ENCODE measurements at regions not wholly inside any gene's neighbourhood (a gene's known extent, or its start where the extent isn't known, plus 50 kb on each side); places are given as distances from the start of the nearest gene placed in this dataset.

GRCh38 chr10:130568246-130568645, 432.1 kb downstream of the GLRX3 start:
- DNase-seq (no peak), ATAC-seq (no peak)
- H3K9me3 Mint-ChIP-seq (ENCODE audit: insufficient read depth): no peaks in the 10 kb centered on the region
- no peaks in the 10 kb centered on the region for H3K36me3 Mint-ChIP-seq (ENCODE audit: low read depth)
- ChIA-PET POLR2A (no interaction called here), CTCF (no interaction called here)
- H3K4me3 Mint-ChIP-seq: no peak overlapping the region
- no peaks in the 10 kb centered on the region for H3K4me1 Mint-ChIP-seq (ENCODE audit: low read depth)
- no peaks in the 10 kb centered on the region for H3K27me3 Mint-ChIP-seq (ENCODE audit: low read depth)
- no peak overlapping the region for H3K27ac Mint-ChIP-seq

DNA sequence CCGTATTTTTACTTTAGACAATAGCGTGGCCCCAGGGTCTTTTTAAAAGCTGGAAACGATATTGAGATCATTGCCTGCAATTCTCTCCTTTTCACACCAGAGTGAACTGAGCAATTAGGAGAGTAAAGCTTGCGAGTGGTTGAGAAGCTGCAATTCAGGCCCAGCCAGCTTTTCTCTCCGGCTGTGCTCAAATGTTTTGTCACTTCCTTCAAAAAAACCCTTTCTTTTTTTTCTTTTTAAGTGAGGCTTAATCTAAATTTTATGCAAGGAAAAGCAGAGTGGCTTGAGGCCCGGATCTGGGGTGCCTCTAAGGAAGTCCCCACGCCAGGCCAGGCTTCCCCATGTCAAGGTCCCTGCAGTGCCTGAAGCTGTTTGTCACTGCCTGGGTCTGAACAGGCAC, 433.9 kb downstream of the GLRX3 start:
- POLR2A ChIA-PET: no interaction called here
- H3K9me3 Mint-ChIP-seq (ENCODE audit: insufficient read depth): no peaks in the 10 kb centered on the region
- no peak overlapping the region for H3K27ac Mint-ChIP-seq
- no peaks in the 10 kb centered on the region for H3K27me3 Mint-ChIP-seq (ENCODE audit: low read depth)
- H3K4me3 Mint-ChIP-seq: no peak overlapping the region
- no peaks in the 10 kb centered on the region for H3K4me1 Mint-ChIP-seq (ENCODE audit: low read depth)
- no peaks in the 10 kb centered on the region for H3K36me3 Mint-ChIP-seq (ENCODE audit: low read depth)
- CTCF ChIA-PET: no interaction called here
- ATAC-seq: no peak
- no peak for DNase-seq

DNA sequence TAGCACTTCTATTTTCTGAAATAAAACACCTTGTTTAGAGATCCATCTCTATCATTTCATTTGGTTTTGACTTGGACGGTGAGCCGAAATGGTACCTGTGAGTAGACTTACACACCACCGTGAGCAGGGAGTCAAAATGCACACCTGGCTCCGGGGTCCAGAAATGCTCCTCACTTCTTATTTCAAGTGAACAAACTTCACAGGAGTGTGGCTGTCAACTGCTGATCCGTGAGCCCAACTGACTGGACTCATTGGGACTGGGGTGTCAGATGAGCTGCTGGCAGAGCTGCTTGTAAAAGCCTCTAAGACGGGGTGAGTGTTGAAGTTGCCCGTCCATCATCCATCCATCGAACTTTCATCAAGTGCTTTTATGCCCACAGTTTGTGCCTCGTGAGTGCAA, 435.5 kb downstream of the GLRX3 start:
- no peak for DNase-seq
- H3K36me3 Mint-ChIP-seq (ENCODE audit: low read depth): no peaks in the 10 kb centered on the region

GRCh38 chr10:130573446-130573845, 437.3 kb downstream of the GLRX3 start:
- Mint-ChIP-seq H3K4me3 (no peak overlapping the region), H3K9me3 (ENCODE audit: insufficient read depth) (no peaks in the 10 kb centered on the region), H3K27me3 (ENCODE audit: low read depth) (no peaks in the 10 kb centered on the region), H3K27ac (no peak overlapping the region), H3K4me1 (ENCODE audit: low read depth) (no peaks in the 10 kb centered on the region), H3K36me3 (ENCODE audit: low read depth) (no peaks in the 10 kb centered on the region)
- no peak for ATAC-seq
- POLR2A ChIA-PET: no interaction called here
- no peak for DNase-seq
- CTCF ChIA-PET: no interaction called here

More for the DNA sequence above, 435.5 kb downstream of the GLRX3 start:
- ChIA-PET CTCF (no interaction called here), POLR2A (no interaction called here)
- Mint-ChIP-seq H3K9me3 (ENCODE audit: insufficient read depth) (no peaks in the 10 kb centered on the region), H3K4me3 (no peak overlapping the region), H3K27me3 (ENCODE audit: low read depth) (no peaks in the 10 kb centered on the region), H3K27ac (no peak overlapping the region), H3K4me1 (ENCODE audit: low read depth) (no peaks in the 10 kb centered on the region)
- no peak for ATAC-seq

DNA sequence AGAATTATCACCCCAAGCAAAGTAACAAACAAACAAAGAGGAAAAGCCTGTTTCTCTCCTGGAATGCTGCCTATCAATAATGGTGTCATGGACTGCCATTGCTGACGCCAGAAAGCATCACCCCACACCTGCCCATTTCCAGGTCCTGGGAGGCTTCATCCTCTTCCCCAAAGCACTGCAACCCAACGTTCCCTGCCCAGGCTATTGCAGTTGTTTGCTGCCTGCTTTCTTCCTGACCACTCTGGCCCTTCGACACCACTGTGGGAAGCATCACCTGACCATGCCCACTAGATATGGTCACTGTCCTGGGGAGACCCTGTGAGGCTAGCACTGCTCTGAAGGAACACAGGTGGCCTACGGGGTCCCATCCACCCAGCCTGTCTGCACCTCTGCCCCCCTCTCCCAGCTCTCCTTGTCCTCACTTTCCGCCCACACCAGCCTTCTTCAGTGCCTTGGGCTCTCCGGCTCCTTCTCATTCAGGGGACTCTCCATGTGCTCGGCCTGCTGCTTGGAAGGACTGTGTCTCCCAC, 439.6 kb downstream of the GLRX3 start:
- Mint-ChIP-seq H3K27me3 (ENCODE audit: low read depth) (no peaks in the 10 kb centered on the region), H3K4me1 (ENCODE audit: low read depth) (no peaks in the 10 kb centered on the region), H3K36me3 (ENCODE audit: low read depth) (no peaks in the 10 kb centered on the region), H3K27ac (no peak overlapping the region), H3K4me3 (no peak overlapping the region), H3K9me3 (ENCODE audit: insufficient read depth) (no peaks in the 10 kb centered on the region)
- DNase-seq: no peak
- ChIA-PET POLR2A (no interaction called here), CTCF (no interaction called here)
- no peak for ATAC-seq

- ATAC-seq (no peak), DNase-seq (no peak)
- Mint-ChIP-seq H3K4me1 (ENCODE audit: low read depth) (no peaks in the 10 kb centered on the region), H3K27me3 (ENCODE audit: low read depth) (no peaks in the 10 kb centered on the region), H3K36me3 (ENCODE audit: low read depth) (no peaks in the 10 kb centered on the region), H3K27ac (no peak overlapping the region), H3K9me3 (ENCODE audit: insufficient read depth) (no peaks in the 10 kb centered on the region), H3K4me3 (no peak overlapping the region)
- POLR2A ChIA-PET: no interaction called here
- CTCF ChIA-PET: no interaction called here
Observed at GRCh38 chr10:130576427-130576826, 440.2 kb downstream of the GLRX3 start.

- no peak overlapping the region for H3K27ac Mint-ChIP-seq
- H3K27me3 Mint-ChIP-seq (ENCODE audit: low read depth): no peaks in the 10 kb centered on the region
- ATAC-seq (no peak), DNase-seq (no peak)
- H3K4me3 Mint-ChIP-seq: no peak overlapping the region
- ChIA-PET CTCF (no interaction called here), POLR2A (no interaction called here)
- H3K36me3 Mint-ChIP-seq (ENCODE audit: low read depth): no peaks in the 10 kb centered on the region
- H3K9me3 Mint-ChIP-seq (ENCODE audit: insufficient read depth): no peaks in the 10 kb centered on the region
- no peaks in the 10 kb centered on the region for H3K4me1 Mint-ChIP-seq (ENCODE audit: low read depth)
Observed at GRCh38 chr10:130577039-130577438, 440.8 kb downstream of the GLRX3 start.

GRCh38 chr10:130578532-130579289, 442.5 kb downstream of the GLRX3 start:
- CTCF ChIA-PET: no interaction called here
- DNase-seq (no peak), ATAC-seq (no peak)
- H3K36me3 Mint-ChIP-seq (ENCODE audit: low read depth): no peaks in the 10 kb centered on the region
- no peaks in the 10 kb centered on the region for H3K27me3 Mint-ChIP-seq (ENCODE audit: low read depth)
- no peak overlapping the region for H3K4me3 Mint-ChIP-seq
- POLR2A ChIA-PET: no interaction called here
- H3K4me1 Mint-ChIP-seq (ENCODE audit: low read depth): no peaks in the 10 kb centered on the region
- no peak overlapping the region for H3K27ac Mint-ChIP-seq
- no peaks in the 10 kb centered on the region for H3K9me3 Mint-ChIP-seq (ENCODE audit: insufficient read depth)

DNA sequence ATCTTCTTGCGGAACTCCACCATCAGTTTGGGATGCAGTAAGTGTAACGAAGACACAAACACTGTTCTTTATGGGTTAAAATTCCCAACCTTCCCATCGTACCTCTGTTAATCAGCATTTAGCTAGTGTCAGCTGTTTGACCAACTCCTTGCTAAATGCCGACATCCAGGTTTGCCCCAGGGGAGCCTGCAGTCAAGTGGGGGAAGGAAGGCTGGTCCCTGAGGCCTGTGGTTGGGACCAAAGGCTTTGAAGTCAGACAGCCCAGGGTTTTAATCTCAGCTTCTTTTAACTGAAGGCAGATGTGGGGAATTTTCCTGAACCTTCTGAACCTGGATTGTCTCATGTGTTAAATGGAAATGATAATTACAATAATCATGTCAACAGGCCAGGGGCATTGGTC, 443.7 kb downstream of the GLRX3 start:
- no peaks in the 10 kb centered on the region for H3K4me1 Mint-ChIP-seq (ENCODE audit: low read depth)
- no peaks in the 10 kb centered on the region for H3K9me3 Mint-ChIP-seq (ENCODE audit: insufficient read depth)
- ATAC-seq (no peak), DNase-seq (no peak)
- ChIA-PET POLR2A (no interaction called here), CTCF (no interaction called here)
- H3K27me3 Mint-ChIP-seq (ENCODE audit: low read depth): no peaks in the 10 kb centered on the region
- no peaks in the 10 kb centered on the region for H3K36me3 Mint-ChIP-seq (ENCODE audit: low read depth)
- no peak overlapping the region for H3K27ac Mint-ChIP-seq
- H3K4me3 Mint-ChIP-seq: no peak overlapping the region

DNA sequence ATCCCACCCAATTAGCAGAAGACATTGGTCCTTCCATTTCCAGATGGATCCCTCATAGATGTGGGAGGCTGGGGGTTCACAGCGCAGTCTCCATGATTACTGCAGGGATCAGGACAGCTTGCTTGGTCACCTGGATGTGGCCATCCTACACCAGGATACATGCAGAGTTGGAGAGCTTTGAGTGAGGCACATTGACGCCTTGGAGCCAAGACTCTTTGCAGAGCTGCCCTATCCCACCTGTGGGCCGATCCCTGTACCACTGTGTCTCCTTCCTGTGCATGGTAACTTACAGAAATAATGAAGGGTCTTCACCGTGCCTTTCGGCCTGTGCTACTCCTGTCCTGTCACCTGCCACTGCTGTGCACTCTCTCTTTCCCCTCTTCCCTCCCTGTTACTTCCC, 444.8 kb downstream of the GLRX3 start:
- H3K27ac Mint-ChIP-seq: no peak overlapping the region
- H3K4me3 Mint-ChIP-seq: no peak overlapping the region
- ChIA-PET CTCF (no interaction called here), POLR2A (no interaction called here)
- no peak for ATAC-seq
- DNase-seq: no peak
- no peaks in the 10 kb centered on the region for H3K9me3 Mint-ChIP-seq (ENCODE audit: insufficient read depth)
- H3K27me3 Mint-ChIP-seq (ENCODE audit: low read depth): no peaks in the 10 kb centered on the region
- no peaks in the 10 kb centered on the region for H3K4me1 Mint-ChIP-seq (ENCODE audit: low read depth)
- no peaks in the 10 kb centered on the region for H3K36me3 Mint-ChIP-seq (ENCODE audit: low read depth)

DNA sequence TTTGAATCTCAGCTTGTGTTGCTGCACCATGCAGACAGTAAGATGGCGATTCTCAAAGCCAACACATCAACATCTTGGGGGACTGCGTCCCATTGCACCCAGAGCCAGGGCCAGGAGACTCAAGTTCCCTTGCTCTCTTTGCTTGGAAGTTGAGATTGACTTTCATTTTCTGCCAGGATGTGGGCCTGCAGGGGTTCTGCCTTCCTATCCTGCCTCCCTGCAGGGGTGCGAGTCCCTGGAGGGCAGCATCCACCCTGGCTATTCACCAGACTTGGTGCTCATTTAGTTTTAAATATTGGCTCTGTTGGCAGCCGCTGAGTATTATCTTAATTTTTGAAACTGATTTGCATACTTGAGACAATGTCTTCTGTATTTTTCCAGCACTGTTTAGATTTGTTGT, 451.5 kb downstream of the GLRX3 start:
- Mint-ChIP-seq H3K4me3 (no peak overlapping the region), H3K9me3 (ENCODE audit: insufficient read depth) (no peaks in the 10 kb centered on the region)
- POLR2A ChIA-PET: no interaction called here

DNA sequence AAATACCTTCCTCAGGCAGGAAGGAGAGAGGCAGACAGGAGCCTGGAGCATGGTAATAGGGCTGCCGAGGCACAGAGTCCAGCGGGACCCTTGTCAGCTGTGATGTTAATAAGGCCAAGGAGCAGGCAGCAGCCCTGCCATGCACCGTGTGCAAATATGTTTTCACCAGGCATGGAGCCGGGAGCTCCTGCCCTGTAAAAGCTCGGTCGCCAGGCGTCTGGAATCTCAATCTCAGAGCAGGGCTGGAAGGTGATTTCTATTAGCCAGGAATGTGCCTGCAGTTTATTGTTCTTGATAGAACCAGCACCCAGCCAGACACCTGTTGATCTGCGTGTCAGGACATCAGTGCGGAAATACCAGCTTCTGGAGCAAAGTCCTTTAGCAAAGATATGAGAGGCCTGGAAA, 469.8 kb downstream of the GLRX3 start:
- no peaks in the 10 kb centered on the region for H3K9me3 Mint-ChIP-seq (ENCODE audit: insufficient read depth)
- no peak for DNase-seq
- H3K27ac Mint-ChIP-seq: no peak overlapping the region
- ChIA-PET CTCF (no interaction called here), POLR2A (no interaction called here)
- H3K27me3 Mint-ChIP-seq (ENCODE audit: low read depth): no peaks in the 10 kb centered on the region
- no peak for ATAC-seq
- H3K4me1 Mint-ChIP-seq (ENCODE audit: low read depth): no peaks in the 10 kb centered on the region
- no peaks in the 10 kb centered on the region for H3K36me3 Mint-ChIP-seq (ENCODE audit: low read depth)
- no peak overlapping the region for H3K4me3 Mint-ChIP-seq

More for the DNA sequence above, 451.5 kb downstream of the GLRX3 start:
- CTCF ChIA-PET: no interaction called here
- no peak for DNase-seq
- Mint-ChIP-seq H3K27ac (no peak overlapping the region), H3K27me3 (ENCODE audit: low read depth) (no peaks in the 10 kb centered on the region), H3K36me3 (ENCODE audit: low read depth) (no peaks in the 10 kb centered on the region), H3K4me1 (ENCODE audit: low read depth) (no peaks in the 10 kb centered on the region)
- no peak for ATAC-seq

DNA sequence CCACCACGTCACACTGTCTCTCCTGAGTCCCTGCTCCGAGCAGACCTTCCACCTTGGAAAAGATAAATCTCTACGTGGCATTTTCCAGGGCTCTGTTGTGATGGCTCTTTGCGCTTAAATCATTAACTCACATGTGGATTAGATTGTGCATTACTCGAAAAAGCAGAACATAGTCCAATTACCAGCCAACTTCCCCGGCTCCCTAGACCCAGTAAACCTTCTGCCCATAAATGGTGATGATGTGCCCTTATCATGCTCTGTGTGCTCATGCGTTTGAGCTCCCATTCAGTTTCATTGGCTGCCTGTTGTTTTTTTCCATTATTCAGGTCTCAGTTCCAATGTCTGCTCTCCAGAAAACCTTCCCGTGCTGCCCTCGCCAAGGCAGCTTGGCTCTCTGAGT, 471.2 kb downstream of the GLRX3 start:
- no peaks in the 10 kb centered on the region for H3K9me3 Mint-ChIP-seq (ENCODE audit: insufficient read depth)
- ATAC-seq (no peak), DNase-seq (no peak)
- ChIA-PET POLR2A (no interaction called here), CTCF (no interaction called here)
- no peaks in the 10 kb centered on the region for H3K27me3 Mint-ChIP-seq (ENCODE audit: low read depth)
- no peak overlapping the region for H3K27ac Mint-ChIP-seq
- no peaks in the 10 kb centered on the region for H3K36me3 Mint-ChIP-seq (ENCODE audit: low read depth)
- no peak overlapping the region for H3K4me3 Mint-ChIP-seq
- no peaks in the 10 kb centered on the region for H3K4me1 Mint-ChIP-seq (ENCODE audit: low read depth)

Data from activated CD8-positive, alpha-beta T cell treated with anti-CD3 and anti-CD28 coated beads, Interleukin-2, amount 10 ng/mL, durations not matched to agents 7 days and 5 days (primary cell).